ENCODE measurements at regions not wholly inside any gene's neighbourhood (a gene's known extent, or its start where the extent isn't known, plus 50 kb on each side); places are given as distances from the start of the nearest gene placed in this dataset.
"Not testable (repeated sequence)": the region's sequence is repeated elsewhere in the genome, so short reads cannot be mapped to it uniquely, and the experiment has no call there.

- not testable (repeated sequence) for DNase-seq
Observed at GRCh38 chr15:20363591-20363990, 178.0 kb downstream of the GOLGA6L6 start.

- DNase-seq, result no peak
Observed at GRCh38 chr15:20361091-20361490, 180.5 kb downstream of the GOLGA6L6 start.

GRCh38 chr15:20358779-20359414 is 182.7 kb downstream of the GOLGA6L6 start:
- no peak for DNase-seq

DNA sequence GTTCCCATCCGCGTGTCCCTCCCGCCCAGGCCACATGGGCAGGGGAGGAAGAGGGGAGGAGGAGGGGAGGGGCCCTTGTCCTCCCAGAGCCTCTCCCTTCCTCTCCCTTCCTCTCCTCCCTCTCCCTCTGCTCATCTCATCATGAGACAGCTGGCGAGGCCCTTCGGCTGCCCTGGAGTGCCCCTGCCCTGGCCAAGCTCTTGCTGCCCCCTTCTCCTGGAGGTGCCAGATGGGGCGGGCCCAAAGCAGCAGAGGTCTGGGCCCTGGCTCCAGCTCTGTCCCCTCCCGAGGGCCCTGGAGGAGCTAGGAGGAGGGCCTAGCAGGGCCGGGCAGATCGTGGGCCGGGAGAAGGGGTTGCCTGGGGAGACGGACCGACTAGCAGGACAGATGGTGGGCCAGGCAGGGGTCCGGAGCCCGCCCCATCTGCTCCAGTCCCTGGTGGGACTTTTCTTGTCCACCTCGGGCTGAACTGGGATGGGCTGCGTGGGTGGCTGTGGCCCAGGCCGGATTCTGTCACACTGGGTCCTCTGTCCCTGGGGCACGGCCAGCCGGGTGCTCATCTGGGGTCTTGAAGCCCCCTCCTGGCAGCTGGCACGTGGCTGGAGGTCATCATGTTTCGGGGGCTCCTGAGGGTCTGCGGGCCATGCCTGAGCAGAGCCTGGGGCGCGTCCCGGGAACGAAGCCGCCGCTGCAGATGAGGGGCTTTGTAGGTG is 183.4 kb downstream of the GOLGA6L6 start:
- DNase-seq, result peak; percentile 67

DNA sequence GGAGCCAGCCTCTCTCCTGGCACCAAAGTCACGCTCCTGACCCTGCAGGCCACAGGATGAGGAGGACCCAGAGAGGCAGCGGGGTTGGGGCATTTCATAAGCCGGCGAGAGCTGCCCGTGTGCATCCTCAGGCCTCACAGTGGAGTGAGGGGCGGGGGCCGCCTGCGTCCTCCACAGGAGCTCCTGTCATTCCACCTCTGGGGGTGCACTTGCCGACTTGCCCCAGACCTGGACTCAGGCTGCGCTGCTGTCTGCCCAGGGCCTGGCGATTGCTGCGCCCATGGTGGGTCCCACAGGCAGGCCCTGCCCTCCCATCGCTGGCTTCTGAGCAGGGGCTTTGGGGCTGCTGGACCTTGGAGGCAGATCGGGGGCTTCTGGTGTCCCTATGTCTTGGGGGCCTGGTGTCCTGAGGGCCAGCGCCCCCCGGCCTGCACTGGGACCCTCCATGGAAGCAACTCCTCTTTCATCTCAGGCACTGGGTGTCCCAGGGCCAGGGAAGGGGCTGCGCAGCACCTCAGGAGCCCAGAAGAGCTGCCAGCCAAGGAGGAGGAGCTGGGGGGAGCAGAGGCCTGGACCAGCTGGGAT is 184.0 kb downstream of the GOLGA6L6 start:
- peak; percentile 67 for DNase-seq

DNA sequence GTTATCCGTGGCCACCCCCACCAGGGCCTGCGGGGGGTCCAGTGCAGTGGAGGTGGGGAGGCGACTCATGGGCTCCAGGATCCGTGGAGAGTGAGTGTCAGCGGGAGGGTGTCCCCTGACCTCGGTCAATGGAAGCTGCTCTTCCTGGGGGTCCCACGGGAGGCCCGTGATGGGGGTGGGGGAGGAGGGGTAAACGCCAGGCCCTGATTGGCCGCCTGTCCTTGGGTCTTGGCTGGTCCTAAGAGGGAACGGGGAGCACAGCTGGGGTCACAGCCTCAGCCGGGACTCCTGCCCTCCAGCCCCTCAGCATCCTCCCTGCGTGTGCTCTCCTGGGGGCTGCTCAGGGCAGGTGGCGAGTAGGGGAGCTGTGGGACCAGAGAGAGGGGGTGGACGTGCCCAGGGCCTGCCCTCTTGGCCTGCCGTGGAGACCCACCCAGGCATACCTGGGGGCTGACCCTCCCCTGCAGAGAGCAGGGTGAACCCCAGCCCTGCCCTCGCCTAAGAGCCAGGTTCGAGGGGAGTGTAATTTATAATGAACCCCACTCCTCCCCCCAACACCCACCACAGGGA is 184.6 kb downstream of the GOLGA6L6 start:
- peak; percentile 64 for DNase-seq

DNA sequence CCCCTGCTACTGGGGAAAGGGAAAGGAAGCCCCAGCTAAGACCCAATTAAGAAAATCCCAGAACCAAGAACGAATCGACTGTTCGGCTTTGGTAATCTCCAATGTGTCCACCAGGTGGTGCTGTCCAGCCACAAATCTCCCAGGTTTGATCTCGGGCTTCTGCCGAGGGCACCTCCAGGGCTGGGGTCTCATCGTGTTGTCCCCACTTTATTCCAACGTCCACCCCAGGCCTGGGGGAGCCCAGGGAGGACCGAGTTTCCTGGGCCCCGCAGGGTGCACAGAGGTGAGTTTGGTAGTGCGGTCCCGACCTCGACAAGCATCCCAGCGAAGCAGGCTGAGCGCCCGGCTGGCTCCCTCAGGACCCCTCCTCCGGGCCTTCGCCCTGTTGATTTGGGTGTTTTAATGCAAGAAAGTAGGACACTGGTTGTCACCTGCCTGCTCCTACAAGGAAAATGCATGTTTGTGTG is 185.1 kb downstream of the GOLGA6L6 start:
- DNase-seq, result peak; percentile 93

GRCh38 chr15:20355256-20355868 is 186.2 kb downstream of the GOLGA6L6 start:
- peak; percentile 63 for DNase-seq

- not testable (repeated sequence) for DNase-seq
Observed at GRCh38 chr15:20354884-20355223, 186.7 kb downstream of the GOLGA6L6 start.

DNA sequence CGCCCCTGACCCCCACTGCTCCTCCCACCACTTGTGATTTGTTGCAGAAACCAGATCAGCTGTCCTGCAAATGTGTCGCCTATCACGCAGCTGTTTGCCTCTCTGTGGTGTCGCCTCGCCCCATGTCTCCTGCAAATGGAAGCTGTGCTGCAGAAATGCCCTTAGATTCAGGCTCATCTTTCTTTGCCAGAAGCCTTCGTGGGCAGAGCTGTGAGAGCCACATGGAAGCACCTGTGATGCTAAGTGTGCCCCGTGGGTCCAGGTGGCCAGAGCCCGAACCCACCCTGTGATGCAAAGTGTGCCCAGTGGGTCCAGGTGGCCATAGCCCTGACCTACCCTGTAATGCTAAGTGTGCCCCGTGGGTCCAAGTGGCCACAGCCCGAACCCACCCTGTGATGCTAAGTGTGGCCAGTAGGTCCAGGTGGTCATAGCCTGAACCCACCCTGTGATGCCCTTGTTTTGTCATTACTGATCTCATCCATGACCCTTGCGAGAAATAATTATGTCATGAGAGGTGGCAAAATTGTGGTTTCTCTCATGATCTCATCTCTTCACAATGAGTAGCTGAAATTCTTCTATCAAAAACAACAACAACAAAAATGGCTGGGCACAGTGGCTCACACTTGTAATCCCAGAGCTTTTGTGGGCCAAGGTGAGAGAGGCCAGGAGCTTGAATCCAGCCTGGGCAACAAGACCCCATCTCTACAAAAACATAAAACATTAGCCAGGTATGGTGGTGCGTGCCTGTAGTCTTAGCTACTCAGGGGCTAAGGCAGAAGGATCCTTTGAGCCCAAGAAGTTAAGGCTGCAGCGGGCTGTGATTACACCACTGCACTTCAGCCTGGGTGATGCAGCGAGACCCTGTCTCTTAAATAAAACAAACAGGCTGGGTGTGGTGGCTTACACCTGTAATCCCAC is 187.4 kb downstream of the GOLGA6L6 start:
- DNase-seq, result peak; percentile 61

DNA sequence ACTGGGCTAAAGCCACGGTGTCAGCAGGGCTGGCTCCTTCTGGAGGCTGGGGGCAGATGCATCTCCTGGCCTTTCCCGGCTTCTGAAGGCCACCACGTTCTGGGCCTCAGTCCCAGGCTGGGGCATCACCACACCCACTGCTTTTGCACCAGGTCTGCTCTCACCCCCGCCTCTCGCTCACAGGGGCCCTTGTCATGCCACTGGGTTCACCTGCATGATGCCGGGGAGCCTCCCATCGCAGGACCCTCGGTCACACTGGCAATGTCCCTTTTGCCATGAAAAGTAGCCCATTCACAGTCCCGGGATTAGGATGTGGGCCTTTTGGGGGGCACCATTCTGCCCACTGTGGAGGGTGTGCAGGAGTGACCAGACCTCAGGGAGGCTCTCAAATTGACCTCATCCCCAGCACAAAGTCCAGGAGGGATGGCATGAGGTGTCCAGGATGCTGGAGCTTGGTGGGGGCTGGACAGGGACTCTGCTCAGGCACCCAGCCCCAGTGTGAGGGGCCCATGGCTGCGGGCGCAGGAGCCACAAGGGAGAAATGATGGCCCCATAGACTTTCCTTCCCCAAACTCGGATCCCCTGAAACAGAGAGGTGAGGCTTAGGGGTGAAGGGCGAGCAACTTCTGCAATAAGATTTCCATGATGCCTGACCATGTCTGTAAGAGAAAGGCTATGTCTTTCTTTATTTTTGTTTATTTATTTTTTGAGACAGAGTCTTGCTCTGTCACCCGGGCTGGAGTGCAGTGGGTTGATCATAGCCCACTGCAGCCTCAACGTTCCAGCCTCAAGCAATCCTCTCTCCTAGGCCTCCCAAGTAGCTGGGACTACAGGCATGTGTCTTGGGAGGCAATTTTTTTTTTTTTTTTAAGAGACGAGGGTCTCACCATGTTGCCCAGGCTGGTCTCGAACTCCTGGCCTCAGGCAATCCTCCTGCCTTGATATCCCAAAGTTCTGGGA is 189.1 kb downstream of the GOLGA6L6 start:
- peak; percentile 62 for DNase-seq

- DNase-seq, result peak; percentile 65
Observed at GRCh38 chr15:20351448-20351971, 190.1 kb downstream of the GOLGA6L6 start.

GRCh38 chr15:20349774-20350498 is 191.7 kb downstream of the GOLGA6L6 start:
- DNase-seq, result peak; percentile 65

- DNase-seq, result peak; percentile 66
Observed at GRCh38 chr15:20348900-20349773, 192.5 kb downstream of the GOLGA6L6 start.

DNA sequence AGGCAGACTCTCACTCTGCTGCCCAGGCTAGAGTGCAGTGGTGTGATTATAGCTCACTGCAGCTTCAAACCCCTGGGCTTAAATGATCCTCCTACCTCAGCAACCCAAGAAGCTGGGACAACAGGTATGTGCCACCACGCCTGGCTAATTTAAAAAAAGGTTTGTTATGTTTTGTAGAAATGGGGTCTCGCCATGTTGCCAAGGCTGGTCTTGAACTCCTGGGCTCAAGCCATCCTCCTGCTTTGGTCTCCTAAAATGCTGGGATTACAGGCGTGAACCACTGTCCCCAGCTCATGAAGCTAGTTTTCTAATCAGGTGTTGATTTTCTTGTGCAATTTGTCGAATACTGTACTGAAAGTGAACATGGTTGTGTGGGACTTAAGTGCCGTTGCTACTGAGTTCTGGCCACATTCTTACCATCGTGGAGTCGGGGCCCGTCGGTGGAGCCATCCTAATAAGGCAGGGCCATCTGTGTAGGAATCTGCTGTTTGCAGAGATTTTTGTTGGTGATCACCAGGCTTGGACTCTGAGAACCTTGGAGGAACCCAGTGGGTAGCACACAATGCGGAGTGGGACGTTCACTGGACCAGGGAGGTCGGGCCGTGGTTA is 193.2 kb downstream of the GOLGA6L6 start:
- no peak for DNase-seq

DNA sequence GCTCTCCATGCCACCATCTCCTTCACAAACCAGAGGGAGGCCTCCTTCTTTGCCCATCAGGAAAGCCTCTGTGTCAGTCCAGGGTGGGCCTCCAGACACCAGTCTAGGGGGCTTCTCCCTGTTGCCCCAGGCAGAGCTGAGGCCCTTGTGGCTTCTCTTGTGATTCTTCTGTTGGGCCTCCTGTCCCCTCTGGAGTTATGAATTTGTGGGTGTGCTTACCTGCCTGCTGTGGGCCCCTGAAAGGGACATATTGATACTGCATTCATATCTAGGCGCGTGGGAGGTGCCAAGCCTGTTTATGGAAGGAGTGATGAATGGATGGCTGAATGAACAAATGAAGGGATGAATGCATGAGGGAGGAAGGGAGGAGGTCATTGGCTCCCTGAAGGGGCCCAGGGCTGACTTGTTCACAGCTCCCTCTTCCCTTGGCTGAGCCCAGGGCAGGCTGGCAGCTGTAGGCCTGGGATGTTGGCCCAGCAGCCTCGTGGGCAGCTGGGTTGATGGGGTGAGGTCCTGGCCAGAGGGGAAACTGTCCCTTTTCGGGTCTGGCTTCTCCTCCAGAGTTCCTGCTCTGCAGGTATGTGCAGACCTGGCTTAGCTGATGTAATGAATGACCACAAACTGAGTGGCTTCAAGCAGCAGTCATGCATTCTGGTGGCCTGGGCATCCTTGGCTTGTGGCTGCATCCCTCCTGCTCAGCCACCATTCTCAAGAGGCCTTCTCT is 195.4 kb downstream of the GOLGA6L6 start:
- peak; percentile 62 for DNase-seq

DNA sequence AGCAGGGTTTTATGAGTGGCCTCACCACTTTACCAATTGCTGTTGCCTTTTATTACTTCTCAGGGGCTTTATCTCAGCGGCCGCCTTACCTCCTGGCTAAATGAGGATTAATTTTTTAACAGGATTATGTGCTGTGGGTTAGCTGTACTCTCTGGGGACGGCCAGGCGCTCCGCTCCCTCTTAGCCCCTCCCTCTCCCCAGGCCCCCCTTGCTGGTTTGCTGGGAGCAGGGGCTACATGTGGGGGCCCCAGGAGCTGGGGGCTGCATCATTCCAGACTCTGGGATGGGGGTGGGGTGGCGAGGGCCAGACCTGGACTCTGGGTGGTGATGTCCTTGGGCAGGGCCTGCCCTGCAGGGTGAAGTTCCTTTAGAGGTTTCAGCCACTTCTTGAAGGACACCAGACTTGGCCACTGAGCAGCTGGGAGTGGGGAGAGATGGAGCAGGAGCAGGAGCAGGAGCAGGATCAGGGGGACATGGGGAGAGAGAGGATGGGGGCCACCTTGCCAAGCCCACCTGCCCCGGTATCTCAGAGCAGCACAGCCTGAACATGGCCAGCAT is 196.1 kb downstream of the GOLGA6L6 start:
- DNase-seq, result peak; percentile 62
